Hepatocyte (in vitro differentiated cells): ENCODE measurements at regions not wholly inside any gene's neighbourhood (a gene's known extent, or its start where the extent isn't known, plus 50 kb on each side); places are given as distances from the start of the nearest gene placed in this dataset.

Experiments
- DNase-seq: peaks from one replicate; pipeline ENCODE4 v3.0.0-alpha.2; 2016; ENCODE audit warnings: low spot score
- H2AFZ ChIP-seq: fragments of 200-600 bp; sonication (generic); 2 replicates; pipeline ENCODE4 v1.6.0; 2016; ENCODE audit warnings: antibody characterized with exemption, mild to moderate bottlenecking
- H3K27ac ChIP-seq: fragments of 200-600 bp; sonication (generic); 2 replicates; pipeline ENCODE4 v1.5.1; 2016; ENCODE audit warnings: mild to moderate bottlenecking
- H3K27me3 ChIP-seq: fragments of 200-600 bp; sonication (generic); 2 replicates; pipeline ENCODE4 v1.6.1; 2016
- H3K36me3 ChIP-seq: fragments of 200-600 bp; sonication (generic); replicated peaks from 2 replicates; pipeline ENCODE4 v1.5.1; 2016; ENCODE audit warnings: low read depth; ENCODE audit not compliant: insufficient read depth
- H3K4me1 ChIP-seq: fragments of 200-600 bp; sonication (generic); 2 replicates; pipeline ENCODE4 v1.5.1; 2016; ENCODE audit warnings: mild to moderate bottlenecking, moderate library complexity; ENCODE audit not compliant: insufficient read depth
- H3K4me2 ChIP-seq: fragments of 200-600 bp; sonication (generic); 2 replicates; pipeline ENCODE4 v1.6.0; 2016
- H3K4me3 ChIP-seq: fragments of 200-600 bp; sonication (generic); 2 replicates; pipeline ENCODE4 v1.5.1; 2016; ENCODE audit warnings: mild to moderate bottlenecking
- H3K79me2 ChIP-seq: fragments of 200-600 bp; sonication (generic); 2 replicates; pipeline ENCODE4 v1.6.0; 2017; ENCODE audit warnings: mild to moderate bottlenecking
- H3K9me2 ChIP-seq: fragments of 200-600 bp; sonication (generic); replicated peaks from 2 replicates; pipeline ENCODE4 v1.6.0; 2017; ENCODE audit warnings: mild to moderate bottlenecking; ENCODE audit not compliant: insufficient read depth
- H3K9me3 ChIP-seq: fragments of 200-600 bp; sonication (generic); 2 replicates; pipeline ENCODE4 v1.5.1; 2016; ENCODE audit warnings: low read depth, mild to moderate bottlenecking
- H4K20me1 ChIP-seq: fragments of 200-600 bp; sonication (generic); 2 replicates; pipeline ENCODE4 v1.6.0; 2016; ENCODE audit warnings: mild to moderate bottlenecking; ENCODE audit not compliant: insufficient read depth, poor library complexity, severe bottlenecking
- EZH2 ChIP-seq: fragments of 200-600 bp; sonication (generic); IDR thresholded peaks from 2 replicates; pipeline ENCODE4 v1.6.1; 2016; ENCODE audit warnings: antibody characterized with exemption, mild to moderate bottlenecking, borderline replicate concordance
- EZH2phosphoT487 ChIP-seq: fragments of 200-600 bp; sonication (generic); IDR thresholded peaks from one replicate; pipeline ENCODE4 v1.6.1; 2018; ENCODE audit warnings: antibody characterized with exemption, mild to moderate bottlenecking, low read depth, moderate library complexity; ENCODE audit not compliant: unreplicated experiment, severe bottlenecking
- WGBS: methylation state at CpG from one replicate; pipeline ENCODE4 v1.1.6; 2016; ENCODE audit warnings: low lambda C conversion rate; ENCODE audit errors: missing lambda C conversion rate; 5-methylcytosine and 5-hydroxymethylcytosine counted together
- TF ChIP-seq, protein P1 (sequence below): fragments of 200-600 bp; sonication (generic); IDR thresholded peaks from 2 replicates; pipeline ENCODE4 v1.5.1; 2016; ENCODE audit warnings: antibody characterized with exemption, mild to moderate bottlenecking; ENCODE audit not compliant: poor library complexity

DNA sequence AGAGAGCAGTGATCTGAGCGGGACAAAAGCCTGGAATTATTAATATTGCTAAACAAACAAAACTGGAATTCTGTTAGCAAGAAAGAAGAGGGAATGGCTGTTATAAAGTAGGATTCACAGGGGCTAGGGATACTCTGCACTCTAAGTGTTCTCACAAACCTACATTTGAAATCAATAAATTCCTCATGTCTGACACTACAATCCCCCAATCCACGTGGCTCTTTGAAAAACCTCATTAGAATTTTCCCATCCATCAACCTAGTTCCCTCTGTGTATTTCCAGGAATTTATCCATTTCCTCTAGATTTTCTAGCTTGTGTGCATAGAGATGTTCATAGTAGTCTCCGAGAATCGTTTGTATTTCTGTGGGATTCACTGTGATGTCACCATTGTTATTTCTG, 307.5 kb downstream of the RBM26 start:
- Histone ChIP-seq H3K36me3 (no peaks in the 10 kb centered on the region), H3K4me3 (no peak overlapping the region), H2AFZ (no peak overlapping the region), H3K9me2 (no peaks in the 10 kb centered on the region), H3K9me3 (no peaks in the 10 kb centered on the region), H3K27me3 (no peaks in the 10 kb centered on the region), H3K4me1 (no peaks in the 10 kb centered on the region), H3K27ac (no peak overlapping the region), H4K20me1 (no peaks in the 10 kb centered on the region), H3K4me2 (no peak overlapping the region), H3K79me2 (no peaks in the 10 kb centered on the region)
- WGBS, result 78% methylated on average over 4 of the region's 4 CpGs
- no peak for TF ChIP-seq EZH2phosphoT487
- TF ChIP-seq EZH2, result no peak
- TF ChIP-seq, protein P1, sequence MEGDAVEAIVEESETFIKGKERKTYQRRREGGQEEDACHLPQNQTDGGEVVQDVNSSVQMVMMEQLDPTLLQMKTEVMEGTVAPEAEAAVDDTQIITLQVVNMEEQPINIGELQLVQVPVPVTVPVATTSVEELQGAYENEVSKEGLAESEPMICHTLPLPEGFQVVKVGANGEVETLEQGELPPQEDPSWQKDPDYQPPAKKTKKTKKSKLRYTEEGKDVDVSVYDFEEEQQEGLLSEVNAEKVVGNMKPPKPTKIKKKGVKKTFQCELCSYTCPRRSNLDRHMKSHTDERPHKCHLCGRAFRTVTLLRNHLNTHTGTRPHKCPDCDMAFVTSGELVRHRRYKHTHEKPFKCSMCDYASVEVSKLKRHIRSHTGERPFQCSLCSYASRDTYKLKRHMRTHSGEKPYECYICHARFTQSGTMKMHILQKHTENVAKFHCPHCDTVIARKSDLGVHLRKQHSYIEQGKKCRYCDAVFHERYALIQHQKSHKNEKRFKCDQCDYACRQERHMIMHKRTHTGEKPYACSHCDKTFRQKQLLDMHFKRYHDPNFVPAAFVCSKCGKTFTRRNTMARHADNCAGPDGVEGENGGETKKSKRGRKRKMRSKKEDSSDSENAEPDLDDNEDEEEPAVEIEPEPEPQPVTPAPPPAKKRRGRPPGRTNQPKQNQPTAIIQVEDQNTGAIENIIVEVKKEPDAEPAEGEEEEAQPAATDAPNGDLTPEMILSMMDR, result no peak
- DNase-seq, result no peak

DNA sequence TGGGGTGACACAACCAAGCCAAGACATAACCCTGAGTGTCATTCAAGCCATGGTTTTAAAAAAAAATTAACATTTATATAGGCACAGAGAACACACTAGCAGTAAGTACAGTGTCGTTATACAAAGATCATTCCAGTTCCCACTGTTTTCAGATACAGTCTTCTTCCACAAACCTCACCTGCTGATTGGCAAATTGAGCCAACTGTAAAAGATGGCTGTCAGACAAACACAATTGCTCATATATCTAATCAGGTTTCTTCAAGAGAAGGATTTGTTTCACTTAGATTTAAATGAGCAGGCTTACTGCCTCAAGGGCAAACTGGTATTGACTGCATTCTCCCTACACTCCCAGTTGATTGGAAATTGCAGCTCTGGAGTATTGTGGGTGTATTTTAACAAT, 308.9 kb downstream of the RBM26 start:
- Histone ChIP-seq H3K4me3 (no peak overlapping the region), H3K27ac (no peak overlapping the region)

DNA sequence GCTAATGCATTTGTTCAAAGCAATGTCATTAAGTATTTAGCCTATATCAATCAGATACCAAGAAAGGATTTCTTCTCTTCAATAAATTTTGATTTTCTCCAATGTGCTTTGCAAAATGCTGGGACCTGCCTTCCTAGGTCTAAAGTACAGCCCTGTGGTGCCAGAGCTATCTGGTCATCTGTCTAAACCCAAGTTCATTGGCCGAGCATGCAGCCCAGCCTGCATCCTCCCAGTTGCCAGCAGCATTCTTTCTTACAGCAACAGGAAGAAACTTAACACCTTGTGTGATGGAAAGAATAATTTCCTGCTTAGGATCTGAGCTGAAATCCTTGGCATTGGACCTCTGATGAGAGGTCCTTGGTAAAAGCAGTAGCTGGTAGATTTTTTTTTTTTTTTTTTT, 310.0 kb downstream of the RBM26 start:
- DNase-seq, result no peak
- no peaks in the 10 kb centered on the region for H3K4me1 ChIP-seq
- H3K27me3 ChIP-seq, result no peaks in the 10 kb centered on the region
- H3K36me3 ChIP-seq, result no peaks in the 10 kb centered on the region
- H3K9me2 ChIP-seq, result no peaks in the 10 kb centered on the region
- H3K4me2 ChIP-seq, result no peak overlapping the region
- no peak overlapping the region for H3K4me3 ChIP-seq
- no peak overlapping the region for H3K27ac ChIP-seq
- 20% methylated on average over 1 of the region's 1 CpG for WGBS
- TF ChIP-seq EZH2, result no peak
- TF ChIP-seq EZH2phosphoT487, result no peak
- TF ChIP-seq, protein P1, result no peak
- no peak overlapping the region for H2AFZ ChIP-seq
- no peaks in the 10 kb centered on the region for H3K79me2 ChIP-seq
- no peaks in the 10 kb centered on the region for H3K9me3 ChIP-seq
- H4K20me1 ChIP-seq, result no peaks in the 10 kb centered on the region

More for the DNA sequence above, 308.9 kb downstream of the RBM26 start:
- Histone ChIP-seq H3K9me3 (no peaks in the 10 kb centered on the region), H3K9me2 (no peaks in the 10 kb centered on the region), H2AFZ (no peak overlapping the region), H3K36me3 (no peaks in the 10 kb centered on the region), H3K4me1 (no peaks in the 10 kb centered on the region), H3K27me3 (no peaks in the 10 kb centered on the region), H3K79me2 (no peaks in the 10 kb centered on the region), H3K4me2 (no peak overlapping the region), H4K20me1 (no peaks in the 10 kb centered on the region)
- no peak for DNase-seq
- WGBS, result 100% methylated on average over 1 of the region's 1 CpG
- TF ChIP-seq, protein P1, result no peak
- TF ChIP-seq EZH2 (no peak), EZH2phosphoT487 (no peak)
